GM23248 (cell line): ENCODE measurements at regions not wholly inside any gene's neighbourhood (a gene's known extent, or its start where the extent isn't known, plus 50 kb on each side); places are given as distances from the start of the nearest gene placed in this dataset.

Source experiments
- DNase-seq: peaks from one replicate; pipeline ENCODE4 v3.0.0-alpha.2; 2015
- H2AFZ ChIP-seq: fragments of 200-600 bp; sonication (generic); 2 replicates; pipeline ENCODE4 v1.6.1; 2016; ENCODE audit warnings: antibody characterized with exemption
- H3F3A ChIP-seq: fragments of 200-600 bp; sonication (generic); 2 replicates; pipeline ENCODE4 v1.6.1; 2016; ENCODE audit warnings: mild to moderate bottlenecking, antibody characterized with exemption, mixed run types; ENCODE audit not compliant: insufficient read depth
- H3K27ac ChIP-seq: fragments of 200-600 bp; sonication (generic); 2 replicates; pipeline ENCODE4 v1.5.1; 2016; ENCODE audit warnings: mild to moderate bottlenecking
- H3K27me3 ChIP-seq: fragments of 200-600 bp; sonication (generic); replicated peaks from 2 replicates; pipeline ENCODE4 v1.6.1; 2016; ENCODE audit warnings: mild to moderate bottlenecking; ENCODE audit not compliant: insufficient read depth
- H3K36me3 ChIP-seq: fragments of 200-600 bp; sonication (generic); 2 replicates; pipeline ENCODE4 v1.6.1; 2016; ENCODE audit warnings: low read depth, mild to moderate bottlenecking
- H3K4me1 ChIP-seq: fragments of 200-600 bp; sonication (generic); 2 replicates; pipeline ENCODE4 v1.6.1; 2016; ENCODE audit warnings: mild to moderate bottlenecking; ENCODE audit not compliant: insufficient read depth
- H3K4me2 ChIP-seq: fragments of 200-600 bp; sonication (generic); one replicate; pipeline ENCODE4 v1.6.1; 2016; ENCODE audit warnings: mild to moderate bottlenecking; ENCODE audit not compliant: unreplicated experiment
- H3K4me3 ChIP-seq: fragments of 200-600 bp; sonication (generic); 2 replicates; pipeline ENCODE4 v1.5.1; 2016; ENCODE audit warnings: mild to moderate bottlenecking
- H3K79me2 ChIP-seq: fragments of 200-600 bp; sonication (generic); 2 replicates; pipeline ENCODE4 v1.6.1; 2016; ENCODE audit warnings: mild to moderate bottlenecking; ENCODE audit not compliant: insufficient read depth
- H3K9ac ChIP-seq: fragments of 200-600 bp; sonication (generic); 2 replicates; pipeline ENCODE4 v1.6.1; 2016; ENCODE audit warnings: mild to moderate bottlenecking
- H3K9me2 ChIP-seq: fragments of 200-600 bp; sonication (generic); 2 replicates; pipeline ENCODE4 v1.6.1; 2016; ENCODE audit warnings: mixed run types, mild to moderate bottlenecking, moderate library complexity; ENCODE audit not compliant: insufficient read depth
- H3K9me3 ChIP-seq: fragments of 200-600 bp; sonication (generic); one replicate; pipeline ENCODE4 v1.6.1; 2017; ENCODE audit warnings: low read depth
- H4K20me1 ChIP-seq: fragments of 200-600 bp; sonication (generic); 2 replicates; pipeline ENCODE4 v1.6.0; 2016; ENCODE audit not compliant: insufficient read depth
- EZH2 ChIP-seq: fragments of 200-600 bp; sonication (generic); IDR thresholded peaks from 2 replicates; pipeline ENCODE4 v1.6.1; 2018; ENCODE audit warnings: antibody characterized with exemption, mild to moderate bottlenecking; ENCODE audit not compliant: insufficient read depth, poor library complexity, severe bottlenecking
- EZH2phosphoT487 ChIP-seq: fragments of 200-600 bp; sonication (generic); IDR thresholded peaks from 2 replicates; pipeline ENCODE4 v1.6.1; 2018; ENCODE audit warnings: antibody characterized with exemption, moderate library complexity, mild to moderate bottlenecking, low read depth; ENCODE audit not compliant: insufficient read depth
- WGBS, 2 experiments: methylation state at CpG; one replicate each; pipeline ENCODE4 v1.1.6; 2015 to 2017; ENCODE audit warnings: low lambda C conversion rate in 2 of 2, low coverage in 1 of 2; ENCODE audit errors: missing lambda C conversion rate in 2 of 2; 5-methylcytosine and 5-hydroxymethylcytosine counted together
- in situ Hi-C: fragments of 300-500 bp; cut with MboI; formaldehyde crosslinking; loops from 2 replicates; pipeline ENCODE4 v1.15.0; 2020

- no peaks in the 10 kb centered on the region for H3K79me2 ChIP-seq
- no peaks in the 10 kb centered on the region for H4K20me1 ChIP-seq
- H3F3A ChIP-seq, result no peaks in the 10 kb centered on the region
- 34 to 41% methylated on average over 14 of the region's 14 CpGs for WGBS, 2 experiments
- H3K9ac ChIP-seq, result no peak overlapping the region
- H2AFZ ChIP-seq, result no peak overlapping the region
- H3K4me1 ChIP-seq, result no peaks in the 10 kb centered on the region
- H3K9me3 ChIP-seq, result no peaks in the 10 kb centered on the region
- no peak for TF ChIP-seq EZH2
- TF ChIP-seq EZH2phosphoT487, result no peak
- H3K36me3 ChIP-seq, result no peaks in the 10 kb centered on the region
- H3K4me3 ChIP-seq, result no peak overlapping the region
- H3K4me2 ChIP-seq, result no peak overlapping the region
- in situ Hi-C loops, result no loop called here
- no peak for DNase-seq
- H3K27ac ChIP-seq, result no peak overlapping the region
- H3K27me3 ChIP-seq, result no peaks in the 10 kb centered on the region
- no peaks in the 10 kb centered on the region for H3K9me2 ChIP-seq
These were observed 102.0 kb downstream of the TMEM18 start for GRCh38 chr2:575030-575726.

DNA sequence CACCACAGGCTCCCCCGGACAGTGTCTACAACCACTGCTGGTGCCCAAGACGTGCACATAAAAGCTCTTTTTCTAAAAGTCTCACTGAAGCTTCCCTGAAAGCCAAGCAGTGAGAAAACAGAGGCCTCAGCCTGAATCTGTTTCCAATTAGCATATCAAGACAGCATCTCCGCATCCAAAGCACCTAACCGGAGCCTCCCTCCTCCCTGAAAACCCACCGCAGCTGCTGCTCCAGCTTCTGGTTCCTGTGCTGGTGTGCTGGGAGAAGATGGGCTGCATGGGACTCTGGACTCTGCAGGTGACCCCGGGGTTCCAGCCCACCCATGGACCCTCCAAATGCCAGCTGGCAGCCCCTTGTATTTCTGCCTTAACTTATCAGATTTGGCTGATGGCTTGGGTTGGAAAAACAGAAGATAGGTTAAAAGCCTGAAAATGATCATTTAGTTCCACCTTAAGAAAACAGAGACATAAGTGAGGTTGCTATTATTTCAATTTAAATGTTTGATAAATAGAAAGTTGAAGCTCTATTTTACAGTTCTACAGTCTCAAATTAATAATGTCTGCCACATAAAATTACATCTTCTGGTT, 103.3 kb downstream of the TMEM18 start:
- Histone ChIP-seq H3K36me3 (no peaks in the 10 kb centered on the region), H3K4me3 (no peak overlapping the region), H2AFZ (no peak overlapping the region), H3K9me2 (no peaks in the 10 kb centered on the region), H4K20me1 (no peaks in the 10 kb centered on the region), H3K79me2 (no peaks in the 10 kb centered on the region), H3F3A (no peaks in the 10 kb centered on the region), H3K27ac (no peak overlapping the region), H3K27me3 (no peaks in the 10 kb centered on the region), H3K4me1 (no peaks in the 10 kb centered on the region), H3K9me3 (no peaks in the 10 kb centered on the region), H3K9ac (no peak overlapping the region), H3K4me2 (no peak overlapping the region)
- WGBS, 2 experiments, result 15 to 18% methylated on average over 6 of the region's 6 CpGs
- in situ Hi-C loops, result no loop called here
- TF ChIP-seq EZH2 (no peak), EZH2phosphoT487 (no peak)
- no peak for DNase-seq

GRCh38 chr2:573025-573424, 104.2 kb downstream of the TMEM18 start:
- TF ChIP-seq EZH2phosphoT487 (no peak), EZH2 (no peak)
- peaks cover 4% of the 10 kb centered on the region; the same call in 1 of the 2 replicates for H3K4me1 ChIP-seq
- H3K9ac ChIP-seq, result no peak overlapping the region
- H3K9me3 ChIP-seq, result no peaks in the 10 kb centered on the region
- WGBS, 2 experiments, result 20 to 21% methylated on average over 9 of the region's 9 CpGs
- H3K4me2 ChIP-seq, result no peak overlapping the region
- H4K20me1 ChIP-seq, result no peaks in the 10 kb centered on the region
- no peak overlapping the region for H3K4me3 ChIP-seq
- no peak overlapping the region for H3K27ac ChIP-seq
- no peak for DNase-seq
- in situ Hi-C loops, result no loop called here
- H3K27me3 ChIP-seq, result no peaks in the 10 kb centered on the region
- no peaks in the 10 kb centered on the region for H3K36me3 ChIP-seq
- H2AFZ ChIP-seq, result no peak overlapping the region
- no peaks in the 10 kb centered on the region for H3K9me2 ChIP-seq
- no peaks in the 10 kb centered on the region for H3K79me2 ChIP-seq
- no peaks in the 10 kb centered on the region for H3F3A ChIP-seq

DNA sequence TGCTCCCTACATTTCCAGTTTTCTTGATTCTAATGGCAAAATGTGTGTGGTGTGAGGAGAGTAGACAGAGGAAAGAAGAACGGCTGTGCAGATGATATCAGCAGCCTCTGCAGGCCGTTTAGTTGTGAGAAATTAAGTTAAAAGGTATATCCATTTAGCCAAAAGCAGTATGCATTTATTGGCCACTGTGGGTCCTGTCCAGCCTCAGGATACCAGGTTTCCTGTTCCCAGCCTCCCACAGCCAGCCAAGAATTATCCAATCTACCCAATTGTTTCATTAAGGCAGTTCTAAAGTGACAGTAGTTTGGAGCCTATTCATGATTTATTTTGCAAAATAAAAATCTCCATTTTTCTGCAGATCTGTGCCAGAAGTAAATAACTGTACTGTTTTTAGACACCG, 107.5 kb downstream of the TMEM18 start:
- Histone ChIP-seq H3K9me3 (no peaks in the 10 kb centered on the region), H3K27ac (no peak overlapping the region), H3K79me2 (no peaks in the 10 kb centered on the region), H4K20me1 (no peaks in the 10 kb centered on the region), H3K4me3 (no peak overlapping the region), H3K4me2 (no peak overlapping the region), H3F3A (no peaks in the 10 kb centered on the region), H3K9me2 (no peaks in the 10 kb centered on the region), H3K9ac (no peak overlapping the region), H2AFZ (no peak overlapping the region), H3K27me3 (no peaks in the 10 kb centered on the region), H3K36me3 (no peaks in the 10 kb centered on the region), H3K4me1 (peaks cover 4% of the 10 kb centered on the region; the same call in 1 of the 2 replicates)
- TF ChIP-seq EZH2 (no peak), EZH2phosphoT487 (no peak)
- 6 to 9% methylated on average over 3 of the region's 3 CpGs for WGBS, 2 experiments
- DNase-seq, result no peak
- in situ Hi-C loops, result no loop called here
